Liver (tissue), 8 donors: ENCODE measurements at regions not wholly inside any gene's neighbourhood (a gene's known extent, or its start where the extent isn't known, plus 50 kb on each side); places are given as distances from the start of the nearest gene placed in this dataset.

Experiments
- DNase-seq: peaks from one replicate; pipeline ENCODE4 v3.0.0-alpha.2; 2017; ENCODE audit warnings: low spot score
- H3K27ac ChIP-seq, 2 donors: one replicate each; pipeline ENCODE4 v1.7.0; 2013; ENCODE audit warnings: inconsistent platforms in 2 of 2, low read length in 2 of 2, control low read depth in 1 of 2, low read depth in 1 of 2, mild to moderate bottlenecking in 1 of 2
- H3K27me3 ChIP-seq, 4 donors: one replicate each; pipeline versions ENCODE4 v1.6.1 to v1.7.0; 2013; ENCODE audit warnings: low read length in 3 of 4, inconsistent platforms in 1 of 4, mild to moderate bottlenecking in 1 of 4, moderate library complexity in 1 of 4; ENCODE audit not compliant: control insufficient read depth in 4 of 4, insufficient read depth in 4 of 4
- H3K36me3 ChIP-seq, 4 donors: one replicate each; pipeline versions ENCODE4 v1.6.1 to v1.7.0; 2013; ENCODE audit warnings: low read length in 3 of 4, mild to moderate bottlenecking in 3 of 4, low read depth in 1 of 4, moderate library complexity in 1 of 4; ENCODE audit not compliant: control insufficient read depth in 4 of 4, insufficient read depth in 3 of 4
- H3K4me1 ChIP-seq, 4 donors: one replicate each; pipeline versions ENCODE4 v1.6.1 to v1.7.0; 2013; ENCODE audit warnings: low read length in 3 of 4, mild to moderate bottlenecking in 3 of 4, moderate library complexity in 1 of 4; ENCODE audit not compliant: control insufficient read depth in 4 of 4, insufficient read depth in 4 of 4
- H3K4me3 ChIP-seq, 3 donors: one replicate each; pipeline versions ENCODE4 v1.6.1 to v1.7.0; 2013; ENCODE audit warnings: low read length in 3 of 3, control low read depth in 1 of 3, low read depth in 1 of 3, mild to moderate bottlenecking in 1 of 3
- H3K9ac ChIP-seq, 2 donors: one replicate each; pipeline ENCODE4 v1.7.0; 2013; ENCODE audit warnings: low read length in 2 of 2, mild to moderate bottlenecking in 2 of 2, moderate library complexity in 2 of 2, control low read depth in 1 of 2, low read depth in 1 of 2
- H3K9me3 ChIP-seq, 4 donors: one replicate each; pipeline versions ENCODE4 v1.6.1 to v1.7.0; 2013; ENCODE audit warnings: low read length in 3 of 4; ENCODE audit not compliant: control insufficient read depth in 4 of 4
- CTCF ChIP-seq: fragments of 150-350 bp; IDR thresholded peaks from 2 replicates; pipeline ENCODE4 v1.5.1; 2017; ENCODE audit warnings: improper control_type of control experiment, low read depth, low read length; ENCODE audit not compliant: missing input control
- EGR1 ChIP-seq, 2 donors: IDR thresholded peaks; 2 replicates each; pipeline ENCODE4 v1.6.1; 2016 to 2018; ENCODE audit warnings: antibody characterized with exemption in 2 of 2, low read depth in 2 of 2
- FOXA1 ChIP-seq: IDR thresholded peaks from 2 replicates; pipeline ENCODE4 v1.6.1; 2016; ENCODE audit warnings: antibody characterized with exemption
- FOXA2 ChIP-seq: IDR thresholded peaks from 2 replicates; pipeline ENCODE4 v1.6.1; 2016; ENCODE audit warnings: antibody characterized with exemption
- GABPA ChIP-seq, 2 donors: IDR thresholded peaks in 1 of 2; conservative IDR thresholded peaks in 1 of 2; 2 replicates each; pipeline ENCODE4 v1.6.1; 2016; ENCODE audit warnings: antibody characterized with exemption in 2 of 2, mild to moderate bottlenecking in 1 of 2, moderate library complexity in 1 of 2
- HNF4A ChIP-seq, 2 donors: conservative IDR thresholded peaks; 2 replicates each; pipeline ENCODE4 v1.6.1; 2016; ENCODE audit warnings: antibody characterized with exemption in 2 of 2, mild to moderate bottlenecking in 2 of 2
- HNF4G ChIP-seq: IDR thresholded peaks from 2 replicates; pipeline ENCODE4 v1.6.1; 2016; ENCODE audit warnings: antibody characterized with exemption
- JUND ChIP-seq, 2 donors: IDR thresholded peaks; 2 replicates each; pipeline ENCODE4 v1.6.1; 2016; ENCODE audit warnings: antibody characterized with exemption in 2 of 2
- NR2F2 ChIP-seq: IDR thresholded peaks from 2 replicates; pipeline ENCODE4 v1.6.1; 2016; ENCODE audit warnings: antibody characterized with exemption
- RAD21 ChIP-seq, 2 donors: IDR thresholded peaks; 2 replicates each; pipeline ENCODE4 v1.6.1; 2016; ENCODE audit warnings: antibody characterized with exemption in 2 of 2, mild to moderate bottlenecking in 2 of 2
- REST ChIP-seq: IDR thresholded peaks from 2 replicates; pipeline ENCODE4 v1.6.1; 2016; ENCODE audit warnings: antibody characterized with exemption, mild to moderate bottlenecking
- RXRA ChIP-seq, 2 donors: IDR thresholded peaks; 2 replicates each; pipeline ENCODE4 v1.6.1; 2017 to 2018; ENCODE audit warnings: antibody characterized with exemption in 2 of 2, mild to moderate bottlenecking in 1 of 2
- SP1 ChIP-seq: IDR thresholded peaks from 2 replicates; pipeline ENCODE4 v1.6.1; 2018; ENCODE audit warnings: antibody characterized with exemption, mild to moderate bottlenecking
- TAF1 ChIP-seq: conservative IDR thresholded peaks from 2 replicates; pipeline ENCODE4 v1.6.1; 2016; ENCODE audit warnings: antibody characterized with exemption, mild to moderate bottlenecking
- YY1 ChIP-seq: IDR thresholded peaks from 2 replicates; pipeline ENCODE4 v1.6.1; 2016; ENCODE audit warnings: antibody characterized with exemption, mild to moderate bottlenecking
- ZBTB33 ChIP-seq: IDR thresholded peaks from 2 replicates; pipeline ENCODE4 v1.6.1; 2016; ENCODE audit warnings: antibody characterized with exemption
- WGBS: extraction: QIAGEN DNeasy Blood & Tissue Kit; methylation state at CpG from one replicate; pipeline ENCODE4 v1.1.7; 2013; 5-methylcytosine and 5-hydroxymethylcytosine counted together
- TF ChIP-seq, protein P1 (sequence below): IDR thresholded peaks from 2 replicates; pipeline ENCODE4 v1.6.1; 2016; ENCODE audit warnings: antibody characterized with exemption
- TF ChIP-seq, protein P2 (sequence below): IDR thresholded peaks from 2 replicates; pipeline ENCODE4 v1.6.1; 2016; ENCODE audit warnings: antibody characterized with exemption
- donor health status: healthy.
- donor health status: healthy.
- donor health status: healthy.
- donor health status: healthy.
- donor health status: healthy.

DNA sequence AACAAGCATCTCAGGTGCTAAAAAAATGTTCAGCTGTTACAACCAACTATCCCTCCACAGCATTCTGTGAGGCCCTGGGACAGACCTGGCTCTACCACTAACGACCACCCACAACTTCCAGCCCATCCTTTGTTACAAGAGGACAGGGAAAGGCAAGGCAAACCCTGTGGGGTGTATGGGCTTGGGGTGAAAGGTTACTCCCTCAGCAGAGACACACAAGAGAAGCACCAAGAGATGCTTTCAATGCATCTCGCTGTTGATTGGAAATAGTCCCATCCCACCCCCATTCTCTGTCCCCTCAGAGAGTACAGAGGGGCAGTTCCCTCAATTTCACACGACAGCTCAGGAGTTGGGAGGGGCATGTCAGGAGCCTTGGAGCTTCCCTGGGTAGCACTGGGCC, 234.1 kb downstream of the CAAP1 start:
- Histone ChIP-seq H3K27me3 (peaks cover 0 to 4% (median 0%) of the 10 kb centered on the region in 4 donors), H3K4me1 (no peaks in the 10 kb centered on the region), H3K9me3 (no peaks in the 10 kb centered on the region), H3K36me3 (no peaks in the 10 kb centered on the region), H3K9ac (no peak overlapping the region), H3K4me3 (no peak overlapping the region), H3K27ac (no peak overlapping the region)
- DNase-seq: no peak
- 55% methylated on average over 3 of the region's 3 CpGs for WGBS
- no peak for TF ChIP-seq EGR1 (IDR thresholded peaks at IDR 0.05; ENCODE audit: low read depth in 2 of 2)
- no peak for TF ChIP-seq TAF1

DNA sequence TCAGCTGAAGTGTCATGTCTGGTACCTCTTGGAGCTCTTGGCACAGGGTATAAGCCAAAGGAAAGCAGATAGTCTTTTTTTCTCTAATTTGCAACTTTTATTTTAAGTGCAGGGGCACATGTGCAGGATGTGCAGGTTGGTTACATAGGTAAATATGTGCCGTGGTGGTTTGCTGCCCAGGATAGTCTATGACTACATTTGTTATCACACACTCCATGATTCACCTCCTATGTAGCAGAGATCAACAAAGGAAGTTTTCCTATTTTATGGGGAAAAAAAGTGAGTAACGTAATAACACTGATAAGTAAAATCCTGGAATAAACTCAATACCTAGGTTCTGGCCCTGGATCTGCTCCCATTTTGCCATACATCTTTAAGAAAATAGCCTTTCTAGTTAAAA, 234.6 kb downstream of the CAAP1 start:
- no peak overlapping the region for H3K9ac ChIP-seq
- H3K4me1 ChIP-seq: no peaks in the 10 kb centered on the region
- no peak overlapping the region for H3K27ac ChIP-seq
- H3K4me3 ChIP-seq: no peak overlapping the region
- 61% methylated on average over 2 of the region's 2 CpGs for WGBS
- DNase-seq: no peak
- H3K36me3 ChIP-seq: no peaks in the 10 kb centered on the region
- H3K9me3 ChIP-seq: no peaks in the 10 kb centered on the region
- TF ChIP-seq NR2F2: no peak
- no peak for TF ChIP-seq FOXA2
- no peak for TF ChIP-seq SP1
- TF ChIP-seq, protein P1, sequence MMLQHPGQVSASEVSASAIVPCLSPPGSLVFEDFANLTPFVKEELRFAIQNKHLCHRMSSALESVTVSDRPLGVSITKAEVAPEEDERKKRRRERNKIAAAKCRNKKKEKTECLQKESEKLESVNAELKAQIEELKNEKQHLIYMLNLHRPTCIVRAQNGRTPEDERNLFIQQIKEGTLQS: no peak
- no peak for TF ChIP-seq JUND (IDR thresholded peaks at IDR 0.05)
- TF ChIP-seq GABPA (IDR thresholded peaks at IDR 0.05 in 1 of 2, conservative IDR thresholded peaks at IDR 0.05 in 1 of 2): no peak
- TF ChIP-seq HNF4G: no peak
- no peak for TF ChIP-seq TAF1
- TF ChIP-seq FOXA1: no peak
- no peak for TF ChIP-seq REST
- TF ChIP-seq YY1: no peak
- TF ChIP-seq HNF4A (conservative IDR thresholded peaks at IDR 0.05): no peak
- TF ChIP-seq EGR1 (IDR thresholded peaks at IDR 0.05; ENCODE audit: low read depth in 2 of 2): no peak
- TF ChIP-seq, protein P2, sequence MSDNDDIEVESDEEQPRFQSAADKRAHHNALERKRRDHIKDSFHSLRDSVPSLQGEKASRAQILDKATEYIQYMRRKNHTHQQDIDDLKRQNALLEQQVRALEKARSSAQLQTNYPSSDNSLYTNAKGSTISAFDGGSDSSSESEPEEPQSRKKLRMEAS: no peak
- no peak for TF ChIP-seq RAD21 (IDR thresholded peaks at IDR 0.05)
- TF ChIP-seq RXRA (IDR thresholded peaks at IDR 0.05): no peak
- no peak for TF ChIP-seq ZBTB33
- TF ChIP-seq CTCF: no peak
- peaks cover 0 to 4% (median 0%) of the 10 kb centered on the region in 4 donors for H3K27me3 ChIP-seq
